GM21786 (cell line): ENCODE measurements at regions not wholly inside any gene's neighbourhood (a gene's known extent, or its start where the extent isn't known, plus 50 kb on each side); places are given as distances from the start of the nearest gene placed in this dataset.
"Not testable (repeated sequence)": the region's sequence is repeated elsewhere in the genome, so short reads cannot be mapped to it uniquely, and the experiment has no call there.

Experiments
- ATAC-seq: cut with Tn5 transposase; IDR thresholded peaks from one replicate; pipeline ENCODE4 v1.9.1; 2021; ENCODE audit not compliant: unreplicated experiment

GRCh38 chr3:181354140-181354539 lies 357.6 kb upstream of the SOX2 start:
- no peak for ATAC-seq

DNA sequence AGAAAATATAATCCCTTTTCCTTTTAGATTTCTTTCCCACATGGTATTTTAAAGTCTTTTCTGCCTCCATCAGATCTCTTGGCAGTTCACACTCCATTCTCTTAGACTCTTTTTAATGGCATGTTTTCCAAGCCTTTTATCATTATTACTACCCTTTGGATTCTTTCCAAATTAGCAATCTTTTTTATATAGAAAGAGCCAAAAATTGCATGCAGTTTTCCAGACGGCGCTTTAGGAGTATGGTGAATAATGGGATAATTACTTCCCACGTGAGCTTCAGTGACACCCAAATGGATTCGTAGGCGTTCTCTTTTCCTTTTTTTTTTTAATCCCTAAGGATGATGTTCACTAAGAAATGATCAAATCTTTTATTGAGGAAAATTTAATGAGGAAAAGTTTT lies 354.8 kb upstream of the DNAJC19 start:
- ATAC-seq, result no peak

GRCh38 chr3:181336597-181336996 lies 347.1 kb upstream of the DNAJC19 start:
- ATAC-seq, result no peak

GRCh38 chr3:181333394-181333793 lies 343.9 kb upstream of the DNAJC19 start:
- no peak for ATAC-seq

- ATAC-seq, result no peak
Observed at GRCh38 chr3:181330821-181331563, 341.5 kb upstream of the DNAJC19 start.

- ATAC-seq, result no peak
Observed at GRCh38 chr3:181330257-181330656, 340.7 kb upstream of the DNAJC19 start.

DNA sequence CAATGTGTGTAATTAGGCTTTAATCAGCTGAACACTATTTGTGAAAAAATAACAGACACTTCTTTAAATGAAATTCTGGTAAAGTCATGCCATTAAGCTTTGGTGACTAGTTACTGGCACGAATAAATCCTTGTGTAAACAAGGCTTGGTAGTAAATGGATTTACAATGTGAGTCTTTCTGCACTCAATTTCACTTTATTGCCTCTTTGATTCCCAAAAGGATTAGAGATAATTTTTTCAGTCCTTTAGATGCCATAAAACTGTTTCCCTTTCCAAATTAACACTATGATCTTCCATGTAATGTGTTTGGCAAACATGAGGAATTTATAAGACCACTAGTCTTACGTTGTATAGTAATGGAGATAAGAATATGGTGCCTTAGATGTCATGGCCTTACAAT lies 339.5 kb upstream of the DNAJC19 start:
- no peak for ATAC-seq

DNA sequence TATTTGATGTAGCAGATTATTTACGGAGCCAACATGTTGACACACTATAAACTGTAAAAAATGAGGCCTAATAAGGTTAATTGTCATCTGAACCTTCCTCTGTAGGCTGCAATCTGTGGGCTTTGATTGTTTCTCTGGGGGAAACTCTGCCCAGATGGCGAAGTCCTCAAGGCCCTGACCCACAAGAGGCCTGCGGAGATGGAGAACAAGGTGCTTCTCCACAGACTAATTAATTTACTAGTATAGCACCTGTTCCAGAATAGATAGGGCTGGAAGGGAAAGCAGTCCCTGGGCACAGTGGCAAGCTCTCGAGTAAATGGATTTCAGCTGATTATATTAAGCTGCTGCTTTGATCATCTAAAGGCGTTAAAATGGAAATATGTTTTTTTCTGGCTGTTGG lies 338.8 kb upstream of the DNAJC19 start:
- ATAC-seq, result no peak

DNA sequence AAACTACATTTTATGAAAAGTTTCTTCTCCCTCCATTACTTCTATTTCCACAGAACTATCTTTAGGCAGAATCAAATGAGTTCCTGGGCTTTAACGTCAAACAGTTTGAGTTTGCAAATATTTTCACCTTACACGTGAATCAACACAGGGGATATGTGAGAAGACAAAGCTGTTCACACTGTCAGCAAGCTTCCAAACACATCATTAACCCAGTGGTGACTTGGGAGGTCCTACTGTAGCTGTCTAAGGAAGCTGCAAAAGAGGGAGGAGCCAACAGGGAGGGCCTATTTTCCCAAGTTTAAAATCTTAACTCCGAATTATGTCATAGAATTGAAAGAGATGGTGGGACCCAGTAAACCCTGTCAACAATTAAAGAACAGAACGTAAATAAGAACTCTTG lies 337.8 kb upstream of the DNAJC19 start:
- ATAC-seq, result no peak

DNA sequence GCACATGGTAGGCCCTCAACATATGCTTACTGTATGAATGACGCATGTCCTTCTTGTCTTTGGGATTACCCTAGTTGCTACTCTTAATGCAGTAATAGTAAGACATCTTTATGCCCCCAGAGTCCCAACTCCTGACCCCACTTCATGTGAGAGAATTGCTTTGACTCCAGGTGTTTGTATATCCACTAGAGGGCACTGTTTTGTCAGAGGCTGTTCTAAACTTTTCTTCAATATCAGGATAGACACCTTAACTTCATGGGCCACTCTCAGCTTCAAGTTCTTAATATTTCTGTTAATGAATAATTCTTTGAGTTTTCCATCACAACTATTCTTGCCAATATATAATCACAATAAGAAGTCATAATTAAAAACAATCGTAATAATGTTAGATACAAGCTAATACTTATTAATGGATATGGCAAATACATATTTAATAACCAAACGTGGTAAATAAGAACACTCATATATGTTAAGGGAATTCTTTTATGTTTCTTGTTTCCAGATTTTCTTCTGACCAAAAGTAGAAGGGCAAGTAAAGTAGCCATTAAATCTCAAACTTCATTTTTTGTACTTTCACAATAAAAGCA lies 337.2 kb upstream of the DNAJC19 start:
- ATAC-seq, result peak; percentile 70

- ATAC-seq, result not testable (repeated sequence)
Observed at GRCh38 chr3:181324516-181324915, 335.0 kb upstream of the DNAJC19 start.

DNA sequence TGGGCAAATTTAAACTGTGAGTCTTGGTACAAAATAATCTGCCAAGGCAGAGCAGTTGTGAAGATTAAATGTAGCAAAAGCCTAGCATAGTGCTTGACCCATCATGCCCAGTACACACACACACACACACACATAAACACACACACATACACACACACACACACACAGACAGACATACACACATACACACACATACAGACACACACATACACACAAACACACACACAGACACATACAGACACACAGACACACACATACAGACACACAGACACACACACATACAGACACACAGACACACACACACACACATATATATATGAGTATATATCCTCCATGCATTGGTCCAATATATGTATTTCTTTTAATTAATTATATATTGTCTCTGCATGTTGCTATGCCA lies 328.8 kb upstream of the DNAJC19 start:
- no peak for ATAC-seq

- ATAC-seq, result no peak
Observed at GRCh38 chr3:181317508-181317907, 328.0 kb upstream of the DNAJC19 start.

DNA sequence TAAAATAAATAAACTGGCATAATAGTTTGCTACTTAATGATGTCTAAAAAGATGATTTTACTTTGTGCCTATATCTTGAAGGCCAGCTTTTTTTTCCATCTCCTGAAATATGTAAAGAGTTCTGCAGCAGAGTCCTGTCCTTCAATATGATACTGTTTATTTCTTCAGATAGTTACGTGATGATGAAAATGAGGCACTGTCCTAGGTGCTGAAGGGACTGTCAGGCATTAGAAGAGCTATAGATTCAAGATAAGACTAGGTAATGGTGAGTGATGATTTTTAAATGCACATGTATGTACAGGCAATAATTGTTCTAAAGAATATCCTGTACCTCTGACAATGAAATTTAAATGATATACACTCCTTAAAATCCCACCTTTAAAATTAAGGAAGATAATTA lies 326.9 kb upstream of the DNAJC19 start:
- ATAC-seq, result no peak

DNA sequence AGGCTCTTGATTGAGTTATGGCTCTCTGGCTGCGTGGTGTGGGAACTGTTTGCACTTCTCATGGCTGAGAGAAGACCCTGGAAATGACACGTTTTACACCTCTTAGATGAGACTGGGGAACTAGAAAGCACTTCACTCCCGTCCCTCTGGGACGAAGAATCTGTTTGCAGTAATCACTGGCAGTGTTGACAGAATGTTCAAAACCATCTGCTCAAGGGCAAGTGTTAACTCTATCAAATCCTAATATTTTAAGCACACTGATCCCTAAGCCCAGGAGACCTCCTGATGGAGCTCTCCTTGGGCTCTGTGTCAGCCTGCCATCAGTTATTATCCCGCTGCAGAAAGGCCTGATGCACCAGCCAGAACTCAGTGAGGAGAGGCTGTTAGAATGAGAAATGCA lies 323.8 kb upstream of the DNAJC19 start:
- no peak for ATAC-seq

- ATAC-seq, result no peak
Observed at GRCh38 chr3:181311186-181311585, 321.6 kb upstream of the DNAJC19 start.

DNA sequence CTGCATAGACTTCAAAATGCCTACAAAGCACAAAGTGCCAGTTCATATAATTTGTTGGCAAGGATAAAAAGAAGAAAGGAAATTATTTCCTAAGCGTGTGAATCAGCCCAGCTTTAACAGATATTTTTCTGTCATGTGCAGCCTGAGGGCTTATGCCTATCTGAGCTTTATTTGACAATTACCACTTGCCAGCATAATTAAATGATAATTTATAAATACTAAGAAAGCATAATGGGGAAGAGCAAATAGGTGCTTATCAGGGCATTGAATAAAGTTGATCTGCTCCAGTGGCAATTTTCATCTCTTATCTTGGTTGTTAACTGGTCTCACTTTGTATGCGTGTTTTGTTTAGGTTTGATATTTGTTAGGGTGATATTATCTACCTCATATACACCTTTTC lies 313.4 kb upstream of the DNAJC19 start:
- no peak for ATAC-seq

- ATAC-seq, result no peak
Observed at GRCh38 chr3:181300033-181300432, 310.5 kb upstream of the DNAJC19 start.

GRCh38 chr3:181298421-181298820 lies 308.9 kb upstream of the DNAJC19 start:
- ATAC-seq, result no peak

GRCh38 chr3:181292984-181293383 lies 303.4 kb upstream of the DNAJC19 start:
- peak; percentile 89 for ATAC-seq

- no peak for ATAC-seq
Observed at GRCh38 chr3:181290941-181291340, 301.4 kb upstream of the DNAJC19 start.

- ATAC-seq, result no peak
Observed at GRCh38 chr3:181289306-181289705, 299.8 kb upstream of the DNAJC19 start.

DNA sequence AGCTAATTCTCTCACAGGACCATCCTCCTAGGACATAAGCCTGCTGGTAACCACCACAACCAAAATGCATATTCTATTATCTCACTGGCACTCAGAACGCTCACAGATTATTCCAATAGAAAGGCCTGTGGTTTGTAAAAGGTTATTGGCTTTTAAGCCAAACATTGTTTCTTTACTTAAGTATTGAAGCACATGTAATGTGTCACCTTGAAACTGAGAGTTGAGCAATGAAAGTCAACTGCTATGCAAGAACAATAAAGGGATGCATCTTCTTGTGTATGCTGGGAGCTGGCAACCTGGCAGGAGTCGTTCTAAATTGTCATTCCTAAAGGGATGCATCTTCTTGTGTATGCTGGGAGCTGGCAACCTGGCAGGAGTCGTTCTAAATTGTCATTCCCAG lies 298.6 kb upstream of the DNAJC19 start:
- no peak for ATAC-seq
